Endothelial cell (in vitro differentiated cells): ENCODE measurements at regions not wholly inside any gene's neighbourhood (a gene's known extent, or its start where the extent isn't known, plus 50 kb on each side); places are given as distances from the start of the nearest gene placed in this dataset.

Experiments
- DNase-seq: peaks from one replicate; pipeline ENCODE4 v3.0.0; 2021; ENCODE audit warnings: low spot score
- H3K27ac Mint-ChIP-seq: one replicate; pipeline ENCODE4 v1.8.0; 2021; ENCODE audit warnings: mixed read lengths, inconsistent platforms; ENCODE audit not compliant: unreplicated experiment
- H3K27me3 Mint-ChIP-seq: one replicate; pipeline ENCODE4 v1.8.0; 2021; ENCODE audit warnings: mild to moderate bottlenecking, moderate library complexity, mixed read lengths, inconsistent platforms; ENCODE audit not compliant: unreplicated experiment
- H3K36me3 Mint-ChIP-seq: one replicate; pipeline ENCODE4 v1.8.0; 2021; ENCODE audit warnings: mild to moderate bottlenecking, low read depth, mixed read lengths, inconsistent platforms; ENCODE audit not compliant: unreplicated experiment
- H3K4me1 Mint-ChIP-seq: one replicate; pipeline ENCODE4 v1.8.0; 2021; ENCODE audit warnings: mild to moderate bottlenecking, mixed read lengths, inconsistent platforms; ENCODE audit not compliant: unreplicated experiment
- H3K4me3 Mint-ChIP-seq: one replicate; pipeline ENCODE4 v1.8.0; 2021; ENCODE audit warnings: mild to moderate bottlenecking, mixed read lengths, inconsistent platforms; ENCODE audit not compliant: unreplicated experiment
- H3K9me3 Mint-ChIP-seq: one replicate; pipeline ENCODE4 v1.8.0; 2021; ENCODE audit warnings: mixed read lengths, inconsistent platforms; ENCODE audit not compliant: unreplicated experiment
- CTCF ChIP-seq: fragments of 200-600 bp; sonication (generic); IDR thresholded peaks from one replicate; pipeline ENCODE4 v1.5.0; 2021; ENCODE audit warnings: antibody characterized with exemption; ENCODE audit not compliant: unreplicated experiment

- no peak for TF ChIP-seq CTCF
- H3K27ac Mint-ChIP-seq, result no peak overlapping the region
- no peak for DNase-seq
- H3K4me3 Mint-ChIP-seq, result no peak overlapping the region
- no peaks in the 10 kb centered on the region for H3K9me3 Mint-ChIP-seq
- no peaks in the 10 kb centered on the region for H3K36me3 Mint-ChIP-seq
- no peaks in the 10 kb centered on the region for H3K27me3 Mint-ChIP-seq
- no peaks in the 10 kb centered on the region for H3K4me1 Mint-ChIP-seq
Observed at GRCh38 chr10:58930500-58930899, 245.9 kb upstream of the PHYHIPL start.

- H3K4me1 Mint-ChIP-seq, result no peaks in the 10 kb centered on the region
- no peak for DNase-seq
- no peaks in the 10 kb centered on the region for H3K27me3 Mint-ChIP-seq
- no peak overlapping the region for H3K4me3 Mint-ChIP-seq
- TF ChIP-seq CTCF, result no peak
- no peaks in the 10 kb centered on the region for H3K9me3 Mint-ChIP-seq
- no peak overlapping the region for H3K27ac Mint-ChIP-seq
- no peaks in the 10 kb centered on the region for H3K36me3 Mint-ChIP-seq
Observed at GRCh38 chr10:58932126-58932525, 244.3 kb upstream of the PHYHIPL start.

- no peak for TF ChIP-seq CTCF
- Mint-ChIP-seq H3K4me1 (no peaks in the 10 kb centered on the region), H3K9me3 (no peaks in the 10 kb centered on the region), H3K27ac (no peak overlapping the region), H3K4me3 (no peak overlapping the region), H3K36me3 (no peaks in the 10 kb centered on the region), H3K27me3 (no peaks in the 10 kb centered on the region)
- no peak for DNase-seq
Observed at GRCh38 chr10:58932577-58933314, 243.7 kb upstream of the PHYHIPL start.

- no peak overlapping the region for H3K27ac Mint-ChIP-seq
- H3K36me3 Mint-ChIP-seq, result no peaks in the 10 kb centered on the region
Observed at GRCh38 chr10:58936364-58936763, 240.1 kb upstream of the PHYHIPL start.

More at GRCh38 chr10:58936364-58936763, 240.1 kb upstream of the PHYHIPL start:
- Mint-ChIP-seq H3K4me1 (no peaks in the 10 kb centered on the region), H3K27me3 (no peaks in the 10 kb centered on the region), H3K9me3 (no peaks in the 10 kb centered on the region), H3K4me3 (no peak overlapping the region)
- TF ChIP-seq CTCF, result no peak
- DNase-seq, result no peak
